ENCODE measurements at regions not wholly inside any gene's neighbourhood (a gene's known extent, or its start where the extent isn't known, plus 50 kb on each side); places are given as distances from the start of the nearest gene placed in this dataset.

DNA sequence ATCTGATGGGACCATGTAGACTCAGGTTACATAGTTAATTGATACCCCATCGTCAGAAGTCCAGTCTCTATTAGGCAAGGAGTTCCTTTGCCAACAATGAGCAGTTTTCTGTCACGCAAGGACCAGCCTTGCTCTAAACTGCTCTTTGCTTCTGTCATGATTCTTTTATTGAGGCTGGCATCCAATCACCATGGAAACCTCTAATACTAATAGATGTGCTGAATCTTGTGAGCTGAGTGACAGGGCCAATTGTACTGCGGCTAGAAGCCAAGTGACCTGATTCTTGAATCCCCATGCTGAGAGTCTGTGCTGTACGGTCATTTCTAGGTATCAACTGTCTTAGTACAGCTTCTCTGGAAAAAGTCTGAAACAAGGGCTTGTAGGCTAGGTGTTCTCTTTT lies 395.6 kb downstream of the RND3 start:
- TF ChIP-seq CTCF (IDR thresholded peaks at IDR 0.05 in 8 of 11, conservative IDR thresholded peaks at IDR 0.05 in 3 of 11) (no peak), POLR2A (IDR thresholded peaks at IDR 0.05) (no peak)

All from spleen (tissue), 7 donors.